Central memory CD8-positive, alpha-beta T cell (primary cell): ENCODE measurements at regions not wholly inside any gene's neighbourhood (a gene's known extent, or its start where the extent isn't known, plus 50 kb on each side); places are given as distances from the start of the nearest gene placed in this dataset.

ENCODE experiments used
- ATAC-seq: fragments of 150-1000 bp; cut with Tn5 transposase; replicated peaks from 2 replicates; pipeline ENCODE4 v1.10.0; 2022; ENCODE audit warnings: mild to moderate bottlenecking, moderate FRiP score, moderate number of reproducible peaks; ENCODE audit not compliant: poor library complexity, severe bottlenecking; ENCODE audit errors: extremely low read depth
- DNase-seq, 2 donors: peaks; one replicate each; pipeline ENCODE4 v3.0.0; 2021; ENCODE audit warnings: low spot score in 2 of 2
- H3K27ac Mint-ChIP-seq: one replicate; pipeline ENCODE4 v1.8.0; 2022; ENCODE audit warnings: low read depth, mild to moderate bottlenecking, moderate library complexity, mixed read lengths
- H3K27me3 Mint-ChIP-seq: one replicate; pipeline ENCODE4 v1.8.0; 2022; ENCODE audit warnings: mixed read lengths
- H3K36me3 Mint-ChIP-seq: one replicate; pipeline ENCODE4 v1.8.0; 2022; ENCODE audit warnings: mild to moderate bottlenecking, moderate library complexity, mixed read lengths; ENCODE audit not compliant: insufficient read depth
- H3K4me1 Mint-ChIP-seq: one replicate; pipeline ENCODE4 v1.8.0; 2022; ENCODE audit warnings: mixed read lengths
- H3K4me3 Mint-ChIP-seq: one replicate; pipeline ENCODE4 v1.8.0; 2022; ENCODE audit warnings: mild to moderate bottlenecking, moderate library complexity, mixed read lengths
- H3K9me3 Mint-ChIP-seq: one replicate; pipeline ENCODE4 v1.8.0; 2022; ENCODE audit warnings: mixed read lengths

GRCh38 chr22:27656970-27657369, 144.6 kb downstream of the MN1 start:
- Mint-ChIP-seq H3K27ac (no peak overlapping the region), H3K9me3 (peaks cover 6% of the 10 kb centered on the region), H3K4me3 (no peak overlapping the region), H3K36me3 (no peaks in the 10 kb centered on the region), H3K27me3 (no peaks in the 10 kb centered on the region), H3K4me1 (no peaks in the 10 kb centered on the region)
- no peak for ATAC-seq
- no peak for DNase-seq

GRCh38 chr22:27660306-27660705, 141.2 kb downstream of the MN1 start:
- H3K36me3 Mint-ChIP-seq = no peaks in the 10 kb centered on the region

GRCh38 chr22:27662359-27663301, 138.9 kb downstream of the MN1 start:
- DNase-seq = no peak
- Mint-ChIP-seq H3K4me1 (no peaks in the 10 kb centered on the region), H3K9me3 (peaks cover 9% of the 10 kb centered on the region), H3K27ac (no peak overlapping the region), H3K4me3 (no peak overlapping the region), H3K27me3 (peaks cover 20% of the 10 kb centered on the region), H3K36me3 (no peaks in the 10 kb centered on the region)
- no peak for ATAC-seq

More at GRCh38 chr22:27660306-27660705, 141.2 kb downstream of the MN1 start:
- no peak overlapping the region for H3K27ac Mint-ChIP-seq
- peaks cover 6% of the 10 kb centered on the region for H3K9me3 Mint-ChIP-seq
- no peaks in the 10 kb centered on the region for H3K4me1 Mint-ChIP-seq
- H3K27me3 Mint-ChIP-seq = peaks cover 20% of the 10 kb centered on the region
- ATAC-seq (no peak), DNase-seq (no peak)
- no peak overlapping the region for H3K4me3 Mint-ChIP-seq

- ATAC-seq (no peak), DNase-seq (no peak)
- H3K9me3 Mint-ChIP-seq = peaks cover 9% of the 10 kb centered on the region
- H3K36me3 Mint-ChIP-seq = peaks cover 2% of the 10 kb centered on the region
- H3K4me1 Mint-ChIP-seq = no peaks in the 10 kb centered on the region
- H3K27me3 Mint-ChIP-seq = peaks cover 28% of the 10 kb centered on the region
- no peak overlapping the region for H3K4me3 Mint-ChIP-seq
- H3K27ac Mint-ChIP-seq = no peak overlapping the region
Measured at GRCh38 chr22:27663812-27664211, 137.7 kb downstream of the MN1 start.

- H3K36me3 Mint-ChIP-seq = peaks cover 2% of the 10 kb centered on the region
- H3K9me3 Mint-ChIP-seq = peaks cover 9% of the 10 kb centered on the region
- DNase-seq = no peak
- H3K27me3 Mint-ChIP-seq = peaks cover 54% of the 10 kb centered on the region
- no peak overlapping the region for H3K4me3 Mint-ChIP-seq
- H3K27ac Mint-ChIP-seq = no peak overlapping the region
- H3K4me1 Mint-ChIP-seq = no peaks in the 10 kb centered on the region
- ATAC-seq = no peak
Measured at GRCh38 chr22:27666272-27666997, 135.1 kb downstream of the MN1 start.

GRCh38 chr22:27667121-27667843, 134.3 kb downstream of the MN1 start:
- Mint-ChIP-seq H3K36me3 (peaks cover 2% of the 10 kb centered on the region), H3K4me1 (no peaks in the 10 kb centered on the region), H3K4me3 (no peak overlapping the region), H3K27ac (no peak overlapping the region), H3K27me3 (peaks cover 57% of the 10 kb centered on the region), H3K9me3 (peaks cover 9% of the 10 kb centered on the region)
- ATAC-seq (no peak), DNase-seq (no peak)

GRCh38 chr22:27668828-27669797, 132.4 kb downstream of the MN1 start:
- H3K27me3 Mint-ChIP-seq = peaks cover 53% of the 10 kb centered on the region
- no peak overlapping the region for H3K4me3 Mint-ChIP-seq
- peaks cover 2% of the 10 kb centered on the region for H3K36me3 Mint-ChIP-seq
- H3K27ac Mint-ChIP-seq = no peak overlapping the region
- DNase-seq (no peak), ATAC-seq (peak; percentile 19)
- peaks cover 9% of the 10 kb centered on the region for H3K9me3 Mint-ChIP-seq
- no peaks in the 10 kb centered on the region for H3K4me1 Mint-ChIP-seq

- ATAC-seq (no peak), DNase-seq (no peak)
- Mint-ChIP-seq H3K36me3 (peaks cover 2% of the 10 kb centered on the region), H3K27ac (no peak overlapping the region), H3K4me3 (no peak overlapping the region), H3K4me1 (no peaks in the 10 kb centered on the region), H3K27me3 (peaks cover 53% of the 10 kb centered on the region), H3K9me3 (peaks cover 9% of the 10 kb centered on the region)
Measured at GRCh38 chr22:27669798-27670599, 131.6 kb downstream of the MN1 start.

GRCh38 chr22:27670701-27671412, 130.7 kb downstream of the MN1 start:
- H3K4me1 Mint-ChIP-seq = no peaks in the 10 kb centered on the region
- peaks cover 9% of the 10 kb centered on the region for H3K9me3 Mint-ChIP-seq
- no peak overlapping the region for H3K4me3 Mint-ChIP-seq
- ATAC-seq (no peak), DNase-seq (no peak)
- no peak overlapping the region for H3K27ac Mint-ChIP-seq
- peaks cover 2% of the 10 kb centered on the region for H3K36me3 Mint-ChIP-seq
- peaks cover 60% of the 10 kb centered on the region for H3K27me3 Mint-ChIP-seq

- Mint-ChIP-seq H3K36me3 (peaks cover 2% of the 10 kb centered on the region), H3K9me3 (peaks cover 7% of the 10 kb centered on the region), H3K27ac (no peak overlapping the region), H3K4me1 (no peaks in the 10 kb centered on the region), H3K27me3 (peaks cover 62% of the 10 kb centered on the region), H3K4me3 (no peak overlapping the region)
- DNase-seq (no peak), ATAC-seq (no peak)
Measured at GRCh38 chr22:27671413-27671935, 130.1 kb downstream of the MN1 start.
